Endothelial cell of umbilical vein (primary cell): ENCODE measurements at regions not wholly inside any gene's neighbourhood (a gene's known extent, or its start where the extent isn't known, plus 50 kb on each side); places are given as distances from the start of the nearest gene placed in this dataset.

Experiments
- BruUV-seq: library from RNA; stranded (reverse); fragments of 400-500 nt; replicated peaks from 2 replicates; lab custom pipeline; 2021; lab: Mats Ljungman, UMichigan
- CTCF ChIA-PET: fragments of 300-600, 350-600 bp; sonication (Branson Sonifier 250); formaldehyde crosslinking; loops from one replicate; lab custom pipeline; 2021; ENCODE audit warnings: antibody characterized with exemption, inconsistent platforms; lab: Charles Lee
- POLR2A ChIA-PET: fragments of 300-600, 350-600 bp; sonication (Branson Sonifier 250); formaldehyde crosslinking; loops from one replicate; lab custom pipeline; 2021; ENCODE audit warnings: antibody characterized with exemption, inconsistent platforms; lab: Charles Lee
- DNase-seq: peaks from one replicate; pipeline ENCODE4 v3.0.0-alpha.2; 2011; ENCODE audit warnings: low read depth, low spot score
- FAIRE-seq: peaks from 2 replicates; lab custom pipeline; 2011; peaks lifted over from hg19 to GRCh38; lab: Jason Lieb, UNC
- H2AFZ ChIP-seq: 2 replicates; pipeline ENCODE4 v1.6.0; 2012; ENCODE audit warnings: low read depth, low read length, control low read depth, inconsistent platforms
- H3K27ac ChIP-seq: 2 replicates; pipeline ENCODE4 v1.5.1; 2011; ENCODE audit warnings: low read depth, mild to moderate bottlenecking, control low read depth, low read length, moderate library complexity; ENCODE audit not compliant: insufficient read depth
- H3K27me3 ChIP-seq, 2 experiments: 2 replicates each; pipeline versions ENCODE4 v1.6.0 to v1.6.1; 2011; ENCODE audit warnings: low read length in 2 of 2, mixed read lengths in 1 of 2; ENCODE audit not compliant: control insufficient read depth in 2 of 2, insufficient read depth in 2 of 2
- H3K36me3 ChIP-seq, 2 experiments: 2 replicates in 1 of 2; 3 replicates in 1 of 2; pipeline ENCODE4 v1.5.1; 2011; ENCODE audit warnings: low read length in 2 of 2, mild to moderate bottlenecking in 1 of 2, moderate library complexity in 1 of 2; ENCODE audit not compliant: control insufficient read depth in 2 of 2, insufficient read depth in 2 of 2; ENCODE audit errors: extremely low read depth in 1 of 2
- H3K4me1 ChIP-seq: 3 replicates; pipeline ENCODE4 v1.5.1; 2011; ENCODE audit warnings: mild to moderate bottlenecking, low read length; ENCODE audit not compliant: control insufficient read depth, insufficient read depth; ENCODE audit errors: extremely low read depth
- H3K4me2 ChIP-seq: 2 replicates; pipeline ENCODE4 v1.6.1; 2011; ENCODE audit warnings: low read length, control low read depth, mixed read lengths; ENCODE audit not compliant: insufficient read depth
- H3K4me3 ChIP-seq, 3 experiments: fragments of 200-600 bp in 1 of 3; sonication (generic), shearing (Covaris generic) in 1 of 3; replicated peaks in 1 of 3; 2 replicates each; pipeline ENCODE4 v1.5.1; 2011 to 2016; ENCODE audit warnings: control low read depth in 3 of 3, low read length in 3 of 3, mild to moderate bottlenecking in 2 of 3, inconsistent platforms in 1 of 3, low read depth in 1 of 3, moderate library complexity in 1 of 3; ENCODE audit not compliant: insufficient read depth in 1 of 3
- H3K79me2 ChIP-seq: 2 replicates; pipeline ENCODE4 v1.6.0; 2012; ENCODE audit warnings: low read length, inconsistent platforms; ENCODE audit not compliant: control insufficient read depth, insufficient read depth
- H3K9ac ChIP-seq: replicated peaks from 2 replicates; pipeline ENCODE3; 2011; ENCODE audit warnings: low read length, control low read depth; ENCODE audit not compliant: insufficient read depth; ENCODE audit errors: extremely low read depth
- H3K9me1 ChIP-seq: replicated peaks from 3 replicates; pipeline ENCODE4 v1.6.0; 2011; ENCODE audit warnings: mild to moderate bottlenecking, low read length; ENCODE audit not compliant: control insufficient read depth, insufficient read depth; ENCODE audit errors: extremely low read depth
- H3K9me3 ChIP-seq: replicated peaks from 2 replicates; pipeline ENCODE4 v1.5.1; 2012; ENCODE audit warnings: low read length, inconsistent platforms; ENCODE audit not compliant: control insufficient read depth, insufficient read depth
- H4K20me1 ChIP-seq: replicated peaks from 2 replicates; pipeline ENCODE3; 2011; ENCODE audit warnings: mild to moderate bottlenecking, low read length; ENCODE audit not compliant: control insufficient read depth, insufficient read depth; ENCODE audit errors: extremely low read depth
- EZH2 ChIP-seq: IDR thresholded peaks from 2 replicates; pipeline ENCODE4 v1.6.1; 2012; ENCODE audit warnings: borderline replicate concordance, low read depth, mild to moderate bottlenecking, moderate library complexity, low read length, inconsistent platforms; ENCODE audit not compliant: severe bottlenecking
- FOS ChIP-seq: IDR thresholded peaks from 2 replicates; pipeline ENCODE4 v1.6.1; 2011; ENCODE audit warnings: mild to moderate bottlenecking, low read length, moderate library complexity, borderline replicate concordance; ENCODE audit not compliant: insufficient read depth
- GATA2 ChIP-seq: IDR thresholded peaks from 2 replicates; pipeline ENCODE4 v1.7.0; 2011; ENCODE audit warnings: low read depth, mild to moderate bottlenecking, moderate library complexity, mixed read lengths, low read length; ENCODE audit not compliant: insufficient read length, insufficient read depth
- JUN ChIP-seq: IDR thresholded peaks from 2 replicates; pipeline ENCODE4 v1.6.1; 2011; ENCODE audit warnings: borderline replicate concordance, low read depth; ENCODE audit not compliant: insufficient read length, insufficient read depth
- MYC ChIP-seq: IDR thresholded peaks from one replicate; pipeline ENCODE4 v1.6.1; 2011; ENCODE audit warnings: mild to moderate bottlenecking, low read depth, low read length
- POLR2A ChIP-seq: IDR thresholded peaks from 2 replicates; pipeline ENCODE4 v1.6.1; 2012; ENCODE audit warnings: low read depth, mild to moderate bottlenecking, control low read depth, low read length
- POLR2AphosphoS5 ChIP-seq: IDR thresholded peaks from 2 replicates; pipeline ENCODE4 v1.6.1; 2012; ENCODE audit warnings: low read depth, mild to moderate bottlenecking, control low read depth, low read length, moderate library complexity; ENCODE audit not compliant: insufficient read depth
- dilution Hi-C: fragments of 300-500 bp; cut with MboI; formaldehyde crosslinking; loops from one replicate; pipeline ENCODE4 v1.15.0; 2019; ENCODE audit warnings: low sequenced_read_pairs; ENCODE audit not compliant: extremely low pct_ligation_motif_present
- intact Hi-C: fragments of 100-400 bp; cut with micrococcal nuclease; formaldehyde crosslinking; loops from one replicate; pipeline ENCODE4 v1.10.0; 2022
- TF ChIP-seq, protein P1 (sequence below): IDR thresholded peaks from 2 replicates; pipeline ENCODE4 v1.6.1; 2011; ENCODE audit not compliant: insufficient read depth, insufficient read length
- TF ChIP-seq, protein P2 (sequence below), 2 donors: IDR thresholded peaks; 1 replicate in 1 of 2; 2 replicates in 1 of 2; pipeline ENCODE4 v1.5.1; 2011; ENCODE audit warnings: low read length in 2 of 2, mild to moderate bottlenecking in 2 of 2, moderate library complexity in 2 of 2, control low read depth in 1 of 2, inconsistent platforms in 1 of 2, low read depth in 1 of 2; ENCODE audit not compliant: insufficient read depth in 1 of 2; ENCODE audit errors: extremely low read depth in 1 of 2

DNA sequence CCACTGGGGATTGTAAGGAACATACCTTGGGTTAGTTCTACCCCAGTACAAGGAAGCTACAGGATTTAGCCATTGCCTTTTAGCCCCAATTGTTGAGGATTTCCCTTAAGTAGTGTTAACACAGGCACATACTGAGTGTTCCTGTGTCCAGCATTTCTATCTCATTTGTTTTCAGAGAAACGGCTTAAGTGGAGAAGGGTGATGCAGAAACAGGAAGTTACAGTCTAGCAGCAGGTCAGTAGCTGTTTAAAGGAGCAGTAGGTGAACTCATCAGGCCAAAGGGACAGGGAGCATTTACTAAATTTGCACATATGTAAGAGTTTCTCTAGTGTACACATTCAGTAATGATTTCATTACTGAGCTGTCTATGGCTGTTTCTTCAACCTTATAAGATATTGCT lies 644.2 kb upstream of the GJE1 start:
- TF ChIP-seq MYC (no peak), FOS (no peak), POLR2AphosphoS5 (no peak), GATA2 (no peak), EZH2 (no peak), POLR2A (no peak), JUN (no peak)
- TF ChIP-seq, protein P1, sequence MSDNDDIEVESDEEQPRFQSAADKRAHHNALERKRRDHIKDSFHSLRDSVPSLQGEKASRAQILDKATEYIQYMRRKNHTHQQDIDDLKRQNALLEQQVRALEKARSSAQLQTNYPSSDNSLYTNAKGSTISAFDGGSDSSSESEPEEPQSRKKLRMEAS: no peak
- TF ChIP-seq, protein P2, sequence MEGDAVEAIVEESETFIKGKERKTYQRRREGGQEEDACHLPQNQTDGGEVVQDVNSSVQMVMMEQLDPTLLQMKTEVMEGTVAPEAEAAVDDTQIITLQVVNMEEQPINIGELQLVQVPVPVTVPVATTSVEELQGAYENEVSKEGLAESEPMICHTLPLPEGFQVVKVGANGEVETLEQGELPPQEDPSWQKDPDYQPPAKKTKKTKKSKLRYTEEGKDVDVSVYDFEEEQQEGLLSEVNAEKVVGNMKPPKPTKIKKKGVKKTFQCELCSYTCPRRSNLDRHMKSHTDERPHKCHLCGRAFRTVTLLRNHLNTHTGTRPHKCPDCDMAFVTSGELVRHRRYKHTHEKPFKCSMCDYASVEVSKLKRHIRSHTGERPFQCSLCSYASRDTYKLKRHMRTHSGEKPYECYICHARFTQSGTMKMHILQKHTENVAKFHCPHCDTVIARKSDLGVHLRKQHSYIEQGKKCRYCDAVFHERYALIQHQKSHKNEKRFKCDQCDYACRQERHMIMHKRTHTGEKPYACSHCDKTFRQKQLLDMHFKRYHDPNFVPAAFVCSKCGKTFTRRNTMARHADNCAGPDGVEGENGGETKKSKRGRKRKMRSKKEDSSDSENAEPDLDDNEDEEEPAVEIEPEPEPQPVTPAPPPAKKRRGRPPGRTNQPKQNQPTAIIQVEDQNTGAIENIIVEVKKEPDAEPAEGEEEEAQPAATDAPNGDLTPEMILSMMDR (IDR thresholded peaks at IDR 0.05; ENCODE audit: extremely low read depth in 1 of 2, insufficient read depth in 1 of 2, low read depth in 1 of 2, low read length in 2 of 2): no peak
- Histone ChIP-seq H2AFZ (peak overlapping the region; percentile 56), H3K27me3 (no peaks in the 10 kb centered on the region), H3K27ac (no peak overlapping the region), H3K4me2 (no peak overlapping the region), H3K9me3 (no peaks in the 10 kb centered on the region), H3K36me3 (no peaks in the 10 kb centered on the region), H3K9ac (no peak overlapping the region), H4K20me1 (no peaks in the 10 kb centered on the region), H3K4me3 (no peak overlapping the region), H3K79me2 (no peaks in the 10 kb centered on the region), H3K4me1 (peaks cover 5% of the 10 kb centered on the region), H3K9me1 (no peaks in the 10 kb centered on the region)
- dilution Hi-C loops: no loop called here
- ChIA-PET POLR2A (no interaction called here), CTCF (interaction anchor here (0.7 kb wide), 1 partner anchor 26 kb away, joined by 3 read pairs; no protein-coding TSS in a partner anchor)
- FAIRE-seq (no peak), DNase-seq (peak; percentile 34)
- no TSS peak for BruUV-seq
- intact Hi-C loops: no loop called here
